Upper lobe of left lung (tissue), 4 donors: ENCODE measurements at regions not wholly inside any gene's neighbourhood (a gene's known extent, or its start where the extent isn't known, plus 50 kb on each side); places are given as distances from the start of the nearest gene placed in this dataset.

Experiments used
- CTCF ChIP-seq, 6 experiments: fragments of 450-650 bp in 4 of 6; fragments of 200-600 bp in 2 of 6; sonication (generic) in 2 of 6; IDR thresholded peaks; one replicate each; pipeline ENCODE4 v1.5.1; 2016 to 2019; ENCODE audit warnings: antibody characterized with exemption in 6 of 6
- POLR2A ChIP-seq, 4 donors: fragments of 450-650 bp; IDR thresholded peaks; one replicate each; pipeline ENCODE4 v1.5.1; 2016 to 2017; ENCODE audit warnings: antibody characterized with exemption in 4 of 4, mild to moderate bottlenecking in 2 of 4
- POLR2AphosphoS5 ChIP-seq, 2 donors: sonication (generic); formaldehyde crosslinking; IDR thresholded peaks; one replicate each; pipeline ENCODE4 v1.5.1; 2017; ENCODE audit warnings: antibody characterized with exemption in 2 of 2

GRCh38 chr10:42941790-42942189 lies 135.1 kb upstream of the RET start:
- TF ChIP-seq CTCF (IDR thresholded peaks at IDR 0.05) (no peak), POLR2A (IDR thresholded peaks at IDR 0.05) (no peak), POLR2AphosphoS5 (IDR thresholded peaks at IDR 0.05) (no peak)
